OCI-LY1 (cell line): ENCODE measurements at regions not wholly inside any gene's neighbourhood (a gene's known extent, or its start where the extent isn't known, plus 50 kb on each side); places are given as distances from the start of the nearest gene placed in this dataset.

Experiments used
- H2AFZ ChIP-seq: fragments of 200-600 bp; sonication (generic), shearing (Covaris generic); 2 replicates; pipeline ENCODE4 v1.6.0; 2014; ENCODE audit warnings: antibody characterized with exemption, mild to moderate bottlenecking, low read length
- H3F3A ChIP-seq: fragments of 200-600 bp; sonication (generic), shearing (Covaris generic); 2 replicates; pipeline ENCODE4 v1.6.0; 2014; ENCODE audit warnings: mild to moderate bottlenecking, antibody characterized with exemption, low read length, moderate library complexity; ENCODE audit not compliant: insufficient read depth
- H3K27ac ChIP-seq: fragments of 200-600 bp; sonication (generic); 2 replicates; pipeline ENCODE4 v1.5.1; 2014; ENCODE audit warnings: low read length, mixed run types, mild to moderate bottlenecking, low read depth; ENCODE audit not compliant: poor library complexity, severe bottlenecking
- H3K27me3 ChIP-seq: fragments of 200-600 bp; sonication (generic); 2 replicates; pipeline ENCODE4 v1.6.0; 2014; ENCODE audit warnings: antibody characterized with exemption, mild to moderate bottlenecking, low read length, moderate library complexity; ENCODE audit not compliant: insufficient read depth
- H3K36me3 ChIP-seq: fragments of 200-600 bp; sonication (generic); 2 replicates; pipeline ENCODE4 v1.6.1; 2014; ENCODE audit warnings: mild to moderate bottlenecking, antibody characterized with exemption, low read length, moderate library complexity, mixed read lengths; ENCODE audit not compliant: insufficient read depth
- H3K4me1 ChIP-seq: fragments of 200-600 bp; sonication (generic); 2 replicates; pipeline ENCODE4 v1.5.1; 2014; ENCODE audit warnings: mild to moderate bottlenecking, low read length, moderate library complexity; ENCODE audit not compliant: insufficient read depth, severe bottlenecking
- H3K4me2 ChIP-seq: fragments of 200-600 bp; sonication (generic), shearing (Covaris generic); 2 replicates; pipeline ENCODE4 v1.6.1; 2014; ENCODE audit warnings: low read length
- H3K4me3 ChIP-seq: fragments of 200-600 bp; sonication (generic); 2 replicates; pipeline ENCODE4 v1.5.1; 2014; ENCODE audit warnings: low read length, low read depth, mild to moderate bottlenecking, mixed read lengths; ENCODE audit not compliant: poor library complexity, severe bottlenecking
- H3K79me2 ChIP-seq: fragments of 200-600 bp; shearing (Covaris generic); 2 replicates; pipeline ENCODE4 v1.6.1; 2016; ENCODE audit warnings: mixed run types, low read length, mixed read lengths; ENCODE audit not compliant: insufficient read depth
- H3K9ac ChIP-seq: fragments of 200-600 bp; sonication (generic), shearing (Covaris generic); 2 replicates; pipeline ENCODE4 v1.6.1; 2014; ENCODE audit warnings: mild to moderate bottlenecking, low read length, mixed read lengths
- H3K9me2 ChIP-seq: fragments of 200-600 bp; sonication (generic), shearing (Covaris generic); 2 replicates; pipeline ENCODE4 v1.6.1; 2014; ENCODE audit warnings: low read depth, mild to moderate bottlenecking, low read length, mixed read lengths
- H3K9me3 ChIP-seq: fragments of 200-600 bp; shearing (Covaris generic); 2 replicates; pipeline ENCODE4 v1.6.1; 2014; ENCODE audit warnings: low read length, mixed read lengths
- H4K20me1 ChIP-seq: fragments of 200-600 bp; sonication (generic), shearing (Covaris generic); 2 replicates; pipeline ENCODE4 v1.6.0; 2016; ENCODE audit warnings: mild to moderate bottlenecking, low read length; ENCODE audit not compliant: insufficient read depth
- CTCF ChIP-seq: fragments of 200-600 bp; sonication (generic), shearing (Covaris generic); IDR thresholded peaks from 2 replicates; pipeline ENCODE4 v1.5.1; 2017; ENCODE audit warnings: mild to moderate bottlenecking, antibody characterized with exemption, low read length, moderate library complexity, mixed read lengths
- EZH2 ChIP-seq: fragments of 200-600 bp; sonication (generic), shearing (Covaris generic); IDR thresholded peaks from 2 replicates; pipeline ENCODE4 v1.8.0; 2017; ENCODE audit warnings: borderline replicate concordance, mixed run types, mild to moderate bottlenecking, antibody characterized with exemption, low read length, moderate library complexity, mixed read lengths

GRCh38 chr13:60627071-60627686, 230.2 kb downstream of the TDRD3 start:
- no peaks in the 10 kb centered on the region for H3K9me2 ChIP-seq
- no peaks in the 10 kb centered on the region for H3K27me3 ChIP-seq
- no peak overlapping the region for H3K4me3 ChIP-seq
- no peak overlapping the region for H3K9ac ChIP-seq
- H3K27ac ChIP-seq = no peak overlapping the region
- H3K4me2 ChIP-seq = no peak overlapping the region
- TF ChIP-seq CTCF (peak; percentile 78), EZH2 (no peak)
- no peaks in the 10 kb centered on the region for H4K20me1 ChIP-seq
- no peaks in the 10 kb centered on the region for H3K36me3 ChIP-seq
- no peak overlapping the region for H2AFZ ChIP-seq
- H3K79me2 ChIP-seq = no peaks in the 10 kb centered on the region
- H3F3A ChIP-seq = no peaks in the 10 kb centered on the region
- no peaks in the 10 kb centered on the region for H3K9me3 ChIP-seq
- no peaks in the 10 kb centered on the region for H3K4me1 ChIP-seq
